Esophagus muscularis mucosa (tissue), 4 donors: ENCODE measurements at regions not wholly inside any gene's neighbourhood (a gene's known extent, or its start where the extent isn't known, plus 50 kb on each side); places are given as distances from the start of the nearest gene placed in this dataset.

Experiments
- DNase-seq: peaks from one replicate; pipeline ENCODE4 v3.0.0-alpha.2; 2017; ENCODE audit errors: extremely low spot score
- H3K27ac ChIP-seq, 4 donors: fragments of 200-600 bp; sonication (generic); replicated peaks in 1 of 4; 1 replicate in 3 of 4; 2 replicates in 1 of 4; pipeline ENCODE4 v1.5.1; 2016 to 2019; ENCODE audit warnings: mild to moderate bottlenecking in 1 of 4
- H3K27me3 ChIP-seq, 4 donors: fragments of 200-600 bp; sonication (generic); one replicate each; pipeline versions ENCODE4 v1.5.1 to v1.6.0; 2016 to 2019
- H3K36me3 ChIP-seq, 4 donors: fragments of 200-600 bp; sonication (generic); one replicate each; pipeline ENCODE4 v1.5.1; 2016 to 2019
- H3K4me1 ChIP-seq, 4 donors: fragments of 200-600 bp; sonication (generic); one replicate each; pipeline ENCODE4 v1.5.1; 2016 to 2019
- H3K4me3 ChIP-seq, 4 donors: fragments of 200-600 bp; sonication (generic); 1 replicate in 2 of 4; 2 replicates in 2 of 4; pipeline ENCODE4 v1.5.1; 2016 to 2019; ENCODE audit warnings: mild to moderate bottlenecking in 4 of 4, moderate library complexity in 1 of 4
- H3K9me3 ChIP-seq, 4 donors: fragments of 200-600 bp; sonication (generic); 1 replicate in 3 of 4; 2 replicates in 1 of 4; pipeline ENCODE4 v1.5.1; 2016 to 2019
- CTCF ChIP-seq, 3 experiments: fragments of 200-600 bp in 2 of 3; fragments of 450-650 bp in 1 of 3; sonication (generic) in 2 of 3; IDR thresholded peaks; one replicate each; pipeline ENCODE4 v1.5.1; 2017 to 2019; ENCODE audit warnings: antibody characterized with exemption in 3 of 3, mild to moderate bottlenecking in 2 of 3, moderate library complexity in 1 of 3
- EP300 ChIP-seq: sonication (generic); formaldehyde crosslinking; IDR thresholded peaks from one replicate; pipeline ENCODE4 v1.6.1; 2017; ENCODE audit warnings: antibody characterized with exemption
- POLR2A ChIP-seq: fragments of 450-650 bp; IDR thresholded peaks from one replicate; pipeline ENCODE4 v1.6.1; 2017; ENCODE audit warnings: antibody characterized with exemption, moderate library complexity, mild to moderate bottlenecking, low read depth
- POLR2AphosphoS5 ChIP-seq, 2 donors: sonication (generic); formaldehyde crosslinking; IDR thresholded peaks; one replicate each; pipeline ENCODE4 v1.6.1; 2017; ENCODE audit warnings: antibody characterized with exemption in 2 of 2
- WGBS: methylation state at CpG from one replicate; pipeline ENCODE4 v1.1.5; 2018; 5-methylcytosine and 5-hydroxymethylcytosine counted together
- intact Hi-C: fragments of 100-400 bp; cut with DNase I; formaldehyde crosslinking; loops from one replicate; pipeline ENCODE4 v1.15.1; 2023

- no peak for DNase-seq
- TF ChIP-seq EP300, result no peak
- TF ChIP-seq POLR2A, result no peak
- no peak for TF ChIP-seq POLR2AphosphoS5 (IDR thresholded peaks at IDR 0.05)
- TF ChIP-seq CTCF (IDR thresholded peaks at IDR 0.05), result no peak
- H3K9me3 ChIP-seq, result no peaks in the 10 kb centered on the region
- no peak overlapping the region for H3K27ac ChIP-seq
- 53% methylated on average over 7 of the region's 7 CpGs for WGBS
- H3K4me1 ChIP-seq, result no peaks in the 10 kb centered on the region
- no peak overlapping the region for H3K4me3 ChIP-seq
- intact Hi-C loops, result no loop called here
- no peaks in the 10 kb centered on the region for H3K36me3 ChIP-seq
- no peaks in the 10 kb centered on the region for H3K27me3 ChIP-seq
These were observed 472.7 kb upstream of the FLRT2 start for GRCh38 chr14:85057221-85057620.

GRCh38 chr14:85058150-85058549 is 471.8 kb upstream of the FLRT2 start:
- TF ChIP-seq EP300 (no peak), POLR2A (no peak), CTCF (IDR thresholded peaks at IDR 0.05) (no peak), POLR2AphosphoS5 (IDR thresholded peaks at IDR 0.05) (no peak)
- H3K27ac ChIP-seq, result no peak overlapping the region
- H3K27me3 ChIP-seq, result no peaks in the 10 kb centered on the region
- no peaks in the 10 kb centered on the region for H3K36me3 ChIP-seq
- H3K4me3 ChIP-seq, result no peak overlapping the region
- no peaks in the 10 kb centered on the region for H3K9me3 ChIP-seq
- DNase-seq, result no peak
- no peaks in the 10 kb centered on the region for H3K4me1 ChIP-seq
- intact Hi-C loops, result no loop called here

GRCh38 chr14:85060121-85060520 is 469.8 kb upstream of the FLRT2 start:
- H3K9me3 ChIP-seq, result no peaks in the 10 kb centered on the region
- H3K36me3 ChIP-seq, result no peaks in the 10 kb centered on the region
- no peak overlapping the region for H3K4me3 ChIP-seq
- DNase-seq, result no peak
- WGBS, result 89% methylated on average over 5 of the region's 5 CpGs
- H3K27me3 ChIP-seq, result no peaks in the 10 kb centered on the region
- TF ChIP-seq CTCF (IDR thresholded peaks at IDR 0.05) (no peak), POLR2A (no peak), EP300 (no peak), POLR2AphosphoS5 (IDR thresholded peaks at IDR 0.05) (no peak)
- H3K4me1 ChIP-seq, result no peaks in the 10 kb centered on the region
- no peak overlapping the region for H3K27ac ChIP-seq
- intact Hi-C loops, result no loop called here

- Histone ChIP-seq H3K4me1 (no peaks in the 10 kb centered on the region), H3K27me3 (no peaks in the 10 kb centered on the region), H3K27ac (no peak overlapping the region), H3K9me3 (no peaks in the 10 kb centered on the region), H3K36me3 (no peaks in the 10 kb centered on the region), H3K4me3 (no peak overlapping the region)
- TF ChIP-seq CTCF (IDR thresholded peaks at IDR 0.05), result no peak
- no peak for TF ChIP-seq EP300
- no peak for TF ChIP-seq POLR2AphosphoS5 (IDR thresholded peaks at IDR 0.05)
- TF ChIP-seq POLR2A, result no peak
- DNase-seq, result no peak
- 95% methylated on average over 4 of the region's 4 CpGs for WGBS
- intact Hi-C loops, result no loop called here
These were observed 468.7 kb upstream of the FLRT2 start for GRCh38 chr14:85061256-85061655.

GRCh38 chr14:85063747-85064146 is 466.2 kb upstream of the FLRT2 start:
- Histone ChIP-seq H3K36me3 (no peaks in the 10 kb centered on the region), H3K27ac (no peak overlapping the region), H3K27me3 (no peaks in the 10 kb centered on the region), H3K4me3 (no peak overlapping the region), H3K4me1 (no peaks in the 10 kb centered on the region), H3K9me3 (no peaks in the 10 kb centered on the region)
- intact Hi-C loops, result no loop called here
- no peak for TF ChIP-seq POLR2AphosphoS5 (IDR thresholded peaks at IDR 0.05)
- TF ChIP-seq EP300, result no peak
- no peak for TF ChIP-seq POLR2A
- TF ChIP-seq CTCF (IDR thresholded peaks at IDR 0.05), result no peak
- 86% methylated on average over 2 of the region's 2 CpGs for WGBS
- no peak for DNase-seq
